H1 (cell line): ENCODE measurements at regions not wholly inside any gene's neighbourhood (a gene's known extent, or its start where the extent isn't known, plus 50 kb on each side); places are given as distances from the start of the nearest gene placed in this dataset.

ENCODE experiments used
- CTCF ChIA-PET: fragments of 300-600 bp; sonication (Branson Sonifier 250); formaldehyde crosslinking; loops from one replicate; lab custom pipeline; 2021; ENCODE audit not compliant: partially characterized antibody; lab: Charles Lee
- POLR2A ChIA-PET: fragments of 300-600 bp; sonication (Branson Sonifier 250); formaldehyde crosslinking; loops from one replicate; lab custom pipeline; 2021; ENCODE audit warnings: inconsistent platforms; ENCODE audit not compliant: partially characterized antibody; lab: Charles Lee
- DNase-seq, 2 experiments: peaks; one replicate each; pipeline versions ENCODE4 v3.0.0 to v3.0.0-alpha.2; 2010 to 2022; ENCODE audit warnings: low spot score in 2 of 2, low read depth in 1 of 2, mixed read lengths in 1 of 2
- FAIRE-seq: peaks from 2 replicates; lab custom pipeline; 2011; peaks lifted over from hg19 to GRCh38; lab: Jason Lieb, UNC
- H2AFZ ChIP-seq: 2 replicates; pipeline ENCODE4 v1.8.1; 2012; ENCODE audit warnings: low read length, inconsistent platforms
- H2AK5ac ChIP-seq: 2 replicates; pipeline ENCODE4 v1.6.1; 2013; ENCODE audit warnings: low read depth, low read length
- H2BK120ac ChIP-seq: replicated peaks from 2 replicates; pipeline ENCODE3; 2013; ENCODE audit warnings: low read depth, low read length, inconsistent platforms
- H2BK12ac ChIP-seq: 2 replicates; pipeline ENCODE4 v1.6.1; 2013; ENCODE audit warnings: low read depth, low read length
- H2BK15ac ChIP-seq: 2 replicates; pipeline ENCODE4 v1.6.1; 2013; ENCODE audit warnings: low read length
- H2BK20ac ChIP-seq: 2 replicates; pipeline ENCODE4 v1.6.1; 2013; ENCODE audit warnings: low read length
- H2BK5ac ChIP-seq: 2 replicates; pipeline ENCODE4 v1.6.1; 2013; ENCODE audit warnings: low read depth, low read length
- H3K14ac ChIP-seq: 2 replicates; pipeline ENCODE4 v1.6.1; 2013; ENCODE audit warnings: inconsistent platforms; ENCODE audit not compliant: insufficient read length
- H3K18ac ChIP-seq: 2 replicates; pipeline ENCODE4 v1.6.1; 2013; ENCODE audit warnings: low read length; ENCODE audit errors: extremely low read depth
- H3K23ac ChIP-seq: 2 replicates; pipeline ENCODE4 v1.6.1; 2013; ENCODE audit warnings: inconsistent platforms; ENCODE audit not compliant: insufficient read length
- H3K23me2 ChIP-seq: 2 replicates; pipeline ENCODE4 v1.6.1; 2013; ENCODE audit warnings: low read depth, low read length
- H3K27ac ChIP-seq: 2 replicates; pipeline ENCODE4 v1.6.1; 2011; ENCODE audit warnings: low read depth, low read length, inconsistent platforms
- H3K27me3 ChIP-seq, 4 experiments: replicated peaks in 1 of 4; 1 replicate in 1 of 4; 2 replicates in 3 of 4; pipeline versions ENCODE4 v1.6.1 to v1.8.1; 2011 to 2013; ENCODE audit warnings: low read length in 3 of 4, mild to moderate bottlenecking in 3 of 4, inconsistent platforms in 2 of 4, mixed read lengths in 2 of 4, moderate library complexity in 1 of 4; ENCODE audit not compliant: control insufficient read depth in 3 of 4, insufficient read depth in 3 of 4; ENCODE audit errors: extremely low read depth in 1 of 4
- H3K36me3 ChIP-seq, 4 experiments: 2 replicates each; pipeline versions ENCODE4 v1.6.1 to v1.8.1; 2011 to 2013; ENCODE audit warnings: mild to moderate bottlenecking in 4 of 4, low read length in 3 of 4, moderate library complexity in 2 of 4, control low read depth in 1 of 4, inconsistent platforms in 1 of 4; ENCODE audit not compliant: insufficient read depth in 4 of 4, control insufficient read depth in 2 of 4
- H3K4ac ChIP-seq: replicated peaks from 2 replicates; pipeline ENCODE3; 2013; ENCODE audit warnings: low read length, low read depth, mixed read lengths, inconsistent platforms; ENCODE audit not compliant: insufficient read length
- H3K4me1 ChIP-seq, 4 experiments: replicated peaks in 1 of 4; 1 replicate in 1 of 4; 2 replicates in 3 of 4; pipeline versions ENCODE4 v1.6.1 to v1.8.1; 2011 to 2013; ENCODE audit warnings: low read length in 3 of 4, inconsistent platforms in 2 of 4, mixed read lengths in 1 of 4; ENCODE audit not compliant: insufficient read depth in 4 of 4, control insufficient read depth in 3 of 4
- H3K4me2 ChIP-seq, 2 experiments: 2 replicates each; pipeline versions ENCODE4 v1.6.1 to v1.8.1; 2011 to 2013; ENCODE audit warnings: low read depth in 2 of 2, low read length in 2 of 2, control low read depth in 1 of 2, inconsistent platforms in 1 of 2, mild to moderate bottlenecking in 1 of 2; ENCODE audit not compliant: insufficient read depth in 1 of 2
- H3K4me3 ChIP-seq, 4 experiments: fragments of 200-600, 300-600 bp in 1 of 4; sonication (generic), shearing (Covaris generic), sonication (Bioruptor Twin) in 1 of 4; 2 replicates each; pipeline versions ENCODE4 v1.5.1 to v1.8.1; 2011 to 2016; ENCODE audit warnings: low read length in 4 of 4, low read depth in 3 of 4, control low read depth in 2 of 4, inconsistent platforms in 2 of 4, mild to moderate bottlenecking in 2 of 4, mixed read lengths in 1 of 4, moderate library complexity in 1 of 4; ENCODE audit not compliant: insufficient read depth in 2 of 4; ENCODE audit errors: extremely low read depth in 1 of 4
- H3K56ac ChIP-seq: replicated peaks from 2 replicates; pipeline ENCODE3; 2013; ENCODE audit warnings: low read depth, mild to moderate bottlenecking, mixed read lengths, low read length, inconsistent platforms; ENCODE audit not compliant: insufficient read length
- H3K79me1 ChIP-seq: 2 replicates; pipeline ENCODE4 v1.6.1; 2013; ENCODE audit warnings: low read depth, low read length, control low read depth
- H3K79me2 ChIP-seq, 2 experiments: 2 replicates each; pipeline versions ENCODE4 v1.6.1 to v1.8.1; 2012 to 2013; ENCODE audit warnings: low read length in 2 of 2, mild to moderate bottlenecking in 2 of 2, inconsistent platforms in 1 of 2; ENCODE audit not compliant: insufficient read depth in 2 of 2, control insufficient read depth in 1 of 2
- H3K9ac ChIP-seq, 4 experiments: replicated peaks in 1 of 4; 1 replicate in 1 of 4; 2 replicates in 3 of 4; pipeline versions ENCODE4 v1.6.1 to v1.8.1; 2011 to 2013; ENCODE audit warnings: low read depth in 3 of 4, low read length in 3 of 4, control low read depth in 2 of 4, mild to moderate bottlenecking in 2 of 4, moderate library complexity in 2 of 4, inconsistent platforms in 1 of 4; ENCODE audit errors: extremely low read depth in 1 of 4
- H3K9me3 ChIP-seq, 2 experiments: 2 replicates each; pipeline versions ENCODE4 v1.6.1 to v1.8.1; 2012 to 2013; ENCODE audit warnings: mild to moderate bottlenecking in 2 of 2, moderate library complexity in 2 of 2, control low read depth in 1 of 2, inconsistent platforms in 1 of 2, low read depth in 1 of 2, low read length in 1 of 2, mixed read lengths in 1 of 2; ENCODE audit not compliant: insufficient read depth in 2 of 2
- H4K20me1 ChIP-seq, 2 experiments: replicated peaks in 1 of 2; 2 replicates each; pipeline versions ENCODE3 to v1.8.1; 2011 to 2013; ENCODE audit warnings: inconsistent platforms in 2 of 2, low read length in 2 of 2, mild to moderate bottlenecking in 1 of 2; ENCODE audit not compliant: insufficient read depth in 2 of 2, control insufficient read depth in 1 of 2
- H4K5ac ChIP-seq: 2 replicates; pipeline ENCODE4 v1.6.1; 2013; ENCODE audit warnings: low read length, low read depth, mixed read lengths, inconsistent platforms; ENCODE audit not compliant: insufficient read length
- H4K8ac ChIP-seq: 2 replicates; pipeline ENCODE4 v1.8.0; 2013; ENCODE audit warnings: mild to moderate bottlenecking, moderate library complexity, low read length, inconsistent platforms; ENCODE audit not compliant: insufficient read depth; ENCODE audit errors: extremely low read depth
- H4K91ac ChIP-seq: replicated peaks from 2 replicates; pipeline ENCODE3; 2013; ENCODE audit warnings: low read length, mixed read lengths, inconsistent platforms; ENCODE audit not compliant: insufficient read length
- ASH2L ChIP-seq: fragments of 200-600, 300-600 bp; sonication (generic); IDR thresholded peaks from one replicate; pipeline ENCODE4 v1.7.1; 2017; ENCODE audit warnings: low read length
- BCL11A ChIP-seq, 2 experiments: IDR thresholded peaks; one replicate each; pipeline ENCODE4 v1.6.1; 2011; ENCODE audit warnings: low read depth in 2 of 2, low read length in 2 of 2, mild to moderate bottlenecking in 2 of 2
- BRCA1 ChIP-seq: IDR thresholded peaks from 2 replicates; pipeline ENCODE4 v1.6.1; 2012; ENCODE audit warnings: low read depth, low read length, improper control_type of control experiment
- CBX5 ChIP-seq: fragments of 300-800, 300-1000 bp; sonication (generic); IDR thresholded peaks from 2 replicates; pipeline ENCODE4 v1.7.1; 2016; ENCODE audit warnings: antibody characterized with exemption, low read length, low read depth
- HDAC6 ChIP-seq: IDR thresholded peaks from one replicate; pipeline ENCODE4 v1.7.1; 2012; ENCODE audit warnings: low read depth, mild to moderate bottlenecking, inconsistent platforms, low read length, moderate library complexity
- MAFK ChIP-seq: IDR thresholded peaks from 2 replicates; pipeline ENCODE4 v1.6.1; 2012; ENCODE audit warnings: low read depth, mild to moderate bottlenecking, improper control_type of control experiment, low read length
- SIN3A ChIP-seq, 2 experiments: IDR thresholded peaks in 1 of 2; conservative IDR thresholded peaks in 1 of 2; 2 replicates each; pipeline ENCODE4 v1.6.1; 2011 to 2012; ENCODE audit warnings: low read length in 2 of 2, improper control_type of control experiment in 1 of 2, low read depth in 1 of 2, mild to moderate bottlenecking in 1 of 2
- SP4 ChIP-seq: IDR thresholded peaks from 2 replicates; pipeline ENCODE4 v1.6.1; 2012; ENCODE audit warnings: low read length, inconsistent platforms
- WGBS, 2 experiments: shearing (Covaris generic) in 1 of 2; methylation state at CpG; one replicate each; pipeline versions ENCODE4 v1.1.6 to v1.1.7; 2013 to 2015; ENCODE audit warnings: low lambda C conversion rate in 2 of 2, mixed read lengths in 2 of 2, inconsistent platforms in 1 of 2, low coverage in 1 of 2, missing lambda C conversion rate in 1 of 2; ENCODE audit not compliant: insufficient replicate concordance in 2 of 2, insufficient coverage in 1 of 2, insufficient read length in 1 of 2; ENCODE audit errors: extremely low coverage in 1 of 2, missing lambda C conversion rate in 1 of 2; 5-methylcytosine and 5-hydroxymethylcytosine counted together

GRCh38 chr4:107419052-107419451, 301.0 kb downstream of the PAPSS1 start:
- FAIRE-seq: no peak
- Histone ChIP-seq H3K4ac (no peak overlapping the region), H2BK20ac (no peak overlapping the region), H4K8ac (no peak overlapping the region), H3K23me2 (no peaks in the 10 kb centered on the region), H4K5ac (no peak overlapping the region), H3K36me3 (no peaks in the 10 kb centered on the region), H4K91ac (no peak overlapping the region), H3K27ac (no peak overlapping the region), H3K23ac (no peak overlapping the region), H3K9me3 (no peaks in the 10 kb centered on the region), H3K79me2 (no peaks in the 10 kb centered on the region), H3K4me3 (no peak overlapping the region), H2BK15ac (no peak overlapping the region), H3K4me1 (peaks cover 0 to 2% (median 0%) of the 10 kb centered on the region in 4 experiments; a peak in 2 of 7 replicates), H2BK12ac (no peak overlapping the region), H2AFZ (no peak overlapping the region), H3K27me3 (no peaks in the 10 kb centered on the region), H3K9ac (no peak overlapping the region), H2BK120ac (no peak overlapping the region), H3K4me2 (no peak overlapping the region), H2AK5ac (no peak overlapping the region), H4K20me1 (no peaks in the 10 kb centered on the region), H3K18ac (no peak overlapping the region), H3K79me1 (no peaks in the 10 kb centered on the region), H2BK5ac (no peak overlapping the region), H3K56ac (no peak overlapping the region), H3K14ac (no peak overlapping the region)
- CTCF ChIA-PET: interaction anchor here (1.2 to 1.4 kb wide), 2 partner anchors 8 to 23 kb away, joined by 3 to 4 read pairs; no protein-coding TSS in a partner anchor
- POLR2A ChIA-PET: no interaction called here
- WGBS, 2 experiments: 47% methylated on average over 2 of the region's 2 CpGs; no CpG with 5 or more reads in 1 of the 2 experiments
- DNase-seq: no peak
- TF ChIP-seq CBX5 (no peak), MAFK (no peak), HDAC6 (no peak), BCL11A (IDR thresholded peaks at IDR 0.05; ENCODE audit: low read depth in 2 of 2, low read length in 2 of 2) (no peak), SIN3A (conservative IDR thresholded peaks at IDR 0.05 in 1 of 2, IDR thresholded peaks at IDR 0.05 in 1 of 2; ENCODE audit: low read depth in 1 of 2, low read length in 2 of 2) (no peak), SP4 (no peak), ASH2L (no peak), BRCA1 (no peak)
